Kidney (tissue), 13 donors: ENCODE measurements at regions not wholly inside any gene's neighbourhood (a gene's known extent, or its start where the extent isn't known, plus 50 kb on each side); places are given as distances from the start of the nearest gene placed in this dataset.

Source experiments
- DNase-seq, 5 donors: peaks; one replicate each; pipeline ENCODE4 v3.0.0-alpha.2; 2013 to 2020
- FAIRE-seq: peaks from 2 replicates; lab custom pipeline; 2012; peaks lifted over from hg19 to GRCh38; lab: Jason Lieb, UNC
- H3K27ac ChIP-seq, 2 donors: one replicate each; pipeline ENCODE4 v1.7.0; 2013; ENCODE audit warnings: low read depth in 2 of 2, low read length in 2 of 2, inconsistent platforms in 1 of 2
- H3K27me3 ChIP-seq: one replicate; pipeline ENCODE4 v1.7.1; 2013; ENCODE audit warnings: low read length, inconsistent platforms; ENCODE audit not compliant: control insufficient read depth, insufficient read depth
- H3K36me3 ChIP-seq, 3 donors: one replicate each; pipeline versions ENCODE4 v1.7.0 to v1.7.1; 2013; ENCODE audit warnings: low read length in 3 of 3, control low read depth in 1 of 3, inconsistent platforms in 1 of 3; ENCODE audit not compliant: insufficient read depth in 3 of 3, control insufficient read depth in 2 of 3
- H3K4me1 ChIP-seq, 3 donors: one replicate each; pipeline versions ENCODE4 v1.7.0 to v1.7.1; 2013; ENCODE audit warnings: low read length in 3 of 3, inconsistent platforms in 1 of 3, low read depth in 1 of 3; ENCODE audit not compliant: control insufficient read depth in 2 of 3, insufficient read depth in 2 of 3
- H3K4me3 ChIP-seq, 3 donors: one replicate each; pipeline versions ENCODE4 v1.7.0 to v1.8.1; 2013; ENCODE audit warnings: low read length in 3 of 3, control low read depth in 1 of 3, inconsistent platforms in 1 of 3
- H3K9ac ChIP-seq, 3 donors: one replicate each; pipeline versions ENCODE4 v1.7.0 to v1.7.1; 2013; ENCODE audit warnings: low read length in 3 of 3, control low read depth in 1 of 3, inconsistent platforms in 1 of 3
- H3K9me3 ChIP-seq, 3 donors: one replicate each; pipeline versions ENCODE4 v1.7.0 to v1.7.1; 2013; ENCODE audit warnings: low read length in 3 of 3, control low read depth in 1 of 3, inconsistent platforms in 1 of 3; ENCODE audit not compliant: control insufficient read depth in 2 of 3, insufficient read depth in 1 of 3
- intact Hi-C: fragments of 100-400 bp; cut with DNase I; formaldehyde crosslinking; loops from one replicate; pipeline ENCODE4 v1.11.1; 2022
- TF ChIP-seq, protein P1 (sequence below): IDR thresholded peaks from 3 replicates; pipeline ENCODE4 v1.5.1; 2012; ENCODE audit warnings: mild to moderate bottlenecking, moderate library complexity, borderline replicate concordance; ENCODE audit not compliant: insufficient read depth; ENCODE audit errors: extremely low read depth
- donor health status: control.
- donor health status: control.
- donor health status: control.
- donor health status: control.
- donor health status: control.
- donor health status: DM: yes; HTN: yes; CAD: no.
- donor health status: Normal renal cell carcinoma (clear cell type).

GRCh38 chrX:9166584-9166944 is 132.6 kb upstream of the FAM9B start:
- no peak overlapping the region for H3K27ac ChIP-seq
- H3K27me3 ChIP-seq = no peaks in the 10 kb centered on the region
- no peak overlapping the region for H3K4me3 ChIP-seq
- peaks cover 0 to 4% (median 0%) of the 10 kb centered on the region in 3 donors for H3K9me3 ChIP-seq
- H3K9ac ChIP-seq = no peak overlapping the region
- H3K36me3 ChIP-seq = no peaks in the 10 kb centered on the region
- no peaks in the 10 kb centered on the region for H3K4me1 ChIP-seq
- TF ChIP-seq, protein P1, sequence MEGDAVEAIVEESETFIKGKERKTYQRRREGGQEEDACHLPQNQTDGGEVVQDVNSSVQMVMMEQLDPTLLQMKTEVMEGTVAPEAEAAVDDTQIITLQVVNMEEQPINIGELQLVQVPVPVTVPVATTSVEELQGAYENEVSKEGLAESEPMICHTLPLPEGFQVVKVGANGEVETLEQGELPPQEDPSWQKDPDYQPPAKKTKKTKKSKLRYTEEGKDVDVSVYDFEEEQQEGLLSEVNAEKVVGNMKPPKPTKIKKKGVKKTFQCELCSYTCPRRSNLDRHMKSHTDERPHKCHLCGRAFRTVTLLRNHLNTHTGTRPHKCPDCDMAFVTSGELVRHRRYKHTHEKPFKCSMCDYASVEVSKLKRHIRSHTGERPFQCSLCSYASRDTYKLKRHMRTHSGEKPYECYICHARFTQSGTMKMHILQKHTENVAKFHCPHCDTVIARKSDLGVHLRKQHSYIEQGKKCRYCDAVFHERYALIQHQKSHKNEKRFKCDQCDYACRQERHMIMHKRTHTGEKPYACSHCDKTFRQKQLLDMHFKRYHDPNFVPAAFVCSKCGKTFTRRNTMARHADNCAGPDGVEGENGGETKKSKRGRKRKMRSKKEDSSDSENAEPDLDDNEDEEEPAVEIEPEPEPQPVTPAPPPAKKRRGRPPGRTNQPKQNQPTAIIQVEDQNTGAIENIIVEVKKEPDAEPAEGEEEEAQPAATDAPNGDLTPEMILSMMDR = no peak
- FAIRE-seq (peak; percentile 94), DNase-seq (peak in 1 of 5 donors; percentile 26)
- intact Hi-C loops = no loop called here

DNA sequence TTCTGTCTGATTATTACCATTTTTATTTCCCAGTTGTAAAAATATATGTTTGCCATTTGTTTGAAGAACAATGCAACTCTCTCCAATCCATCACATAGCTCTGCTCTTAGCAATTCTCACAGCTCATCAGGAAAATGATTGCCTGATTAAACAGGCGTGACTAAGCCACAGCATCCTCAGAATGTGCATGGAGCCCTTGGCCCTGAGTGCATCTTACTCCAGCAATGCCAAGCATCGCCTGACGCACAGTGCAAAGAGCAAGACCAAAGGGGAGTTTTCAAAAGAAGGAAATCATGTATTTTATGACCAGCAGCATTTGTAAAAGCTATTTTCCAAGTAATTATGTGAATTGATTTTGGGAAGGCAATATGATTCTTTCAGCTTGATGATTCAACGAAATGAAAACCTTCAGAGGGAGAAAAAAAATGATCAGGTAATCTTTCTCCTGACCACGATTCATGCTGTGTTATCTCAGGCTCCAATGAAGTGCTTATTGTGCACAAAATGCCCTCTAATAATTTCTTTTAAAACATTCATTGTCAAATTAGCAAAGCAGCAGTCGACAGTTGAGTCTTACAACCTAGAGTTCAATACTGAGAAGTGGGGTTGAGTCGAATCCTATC is 138.0 kb upstream of the FAM9B start:
- FAIRE-seq (no peak), DNase-seq (peak in 2 of 5 donors; percentile 17 to 34)
- no peak overlapping the region for H3K4me3 ChIP-seq
- TF ChIP-seq, protein P1 = no peak
- H3K4me1 ChIP-seq = no peaks in the 10 kb centered on the region
- H3K27me3 ChIP-seq = no peaks in the 10 kb centered on the region
- intact Hi-C loops = no loop called here
- no peak overlapping the region for H3K27ac ChIP-seq
- H3K36me3 ChIP-seq = no peaks in the 10 kb centered on the region
- H3K9me3 ChIP-seq = peaks cover 0 to 4% (median 0%) of the 10 kb centered on the region in 3 donors
- H3K9ac ChIP-seq = no peak overlapping the region

GRCh38 chrX:9172464-9172850 is 138.5 kb upstream of the FAM9B start:
- intact Hi-C loops = no loop called here
- Histone ChIP-seq H3K9me3 (peaks cover 0 to 3% (median 0%) of the 10 kb centered on the region in 3 donors), H3K4me3 (no peak overlapping the region), H3K4me1 (no peaks in the 10 kb centered on the region), H3K36me3 (no peaks in the 10 kb centered on the region), H3K27me3 (no peaks in the 10 kb centered on the region), H3K9ac (no peak overlapping the region), H3K27ac (no peak overlapping the region)
- DNase-seq (no peak), FAIRE-seq (no peak)
- TF ChIP-seq, protein P1 = no peak

DNA sequence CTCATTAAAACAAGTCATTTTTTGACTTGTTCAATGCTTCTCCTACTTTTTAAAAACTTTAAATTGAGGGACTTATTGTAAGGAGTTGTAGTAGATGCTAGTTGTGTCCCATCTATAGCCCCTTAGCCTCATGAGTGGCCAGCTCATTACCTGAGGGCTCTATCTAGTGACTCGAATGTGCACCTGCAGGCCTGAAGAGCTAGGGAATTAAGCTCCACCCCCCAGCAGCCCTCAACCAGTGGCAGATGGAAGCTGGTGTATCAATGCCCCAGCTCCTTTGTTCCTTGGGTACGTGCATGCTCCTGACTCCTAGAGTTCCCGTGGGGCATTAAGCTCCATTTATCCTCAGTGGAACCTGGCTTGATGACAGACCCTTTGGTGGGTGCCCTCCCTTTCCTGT is 146.7 kb upstream of the FAM9B start:
- intact Hi-C loops = no loop called here
- TF ChIP-seq, protein P1 = no peak
- no peak overlapping the region for H3K9ac ChIP-seq
- no peaks in the 10 kb centered on the region for H3K9me3 ChIP-seq
- no peaks in the 10 kb centered on the region for H3K27me3 ChIP-seq
- H3K4me3 ChIP-seq = no peak overlapping the region
- no peaks in the 10 kb centered on the region for H3K4me1 ChIP-seq
- no peak for FAIRE-seq
- H3K36me3 ChIP-seq = no peaks in the 10 kb centered on the region
- DNase-seq = no peak
- no peak overlapping the region for H3K27ac ChIP-seq
